ENCODE measurements at regions not wholly inside any gene's neighbourhood (a gene's known extent, or its start where the extent isn't known, plus 50 kb on each side); places are given as distances from the start of the nearest gene placed in this dataset.

- Histone ChIP-seq H2BK20ac (ENCODE audit: low read length) (no peak overlapping the region), H3K23me2 (ENCODE audit: low read depth, low read length) (no peaks in the 10 kb centered on the region; the same call in 1 of the 2 replicates), H3K18ac (ENCODE audit: extremely low read depth, low read length) (no peak overlapping the region), H4K91ac (replicated peaks; ENCODE audit: insufficient read length, low read length) (no peak overlapping the region), H3K4me3 (ENCODE audit: extremely low read depth in 1 of 4, insufficient read depth in 2 of 4, low read depth in 3 of 4, low read length in 4 of 4) (no peak overlapping the region), H2BK15ac (ENCODE audit: low read length) (no peak overlapping the region), H2BK120ac (replicated peaks; ENCODE audit: low read depth, low read length) (no peak overlapping the region), H2BK12ac (ENCODE audit: low read depth, low read length) (no peak overlapping the region), H3K9me3 (ENCODE audit: insufficient read depth in 2 of 2, low read depth in 1 of 2, low read length in 1 of 2) (no peaks in the 10 kb centered on the region), H2AK5ac (ENCODE audit: low read depth, low read length) (no peak overlapping the region), H3K4me1 (replicated peaks in 1 of 4; ENCODE audit: control insufficient read depth in 3 of 4, insufficient read depth in 4 of 4, low read length in 3 of 4) (no peaks in the 10 kb centered on the region), H3K4me2 (ENCODE audit: insufficient read depth in 1 of 2, low read depth in 2 of 2, low read length in 2 of 2) (no peak overlapping the region), H3K56ac (replicated peaks; ENCODE audit: insufficient read length, low read depth, low read length) (no peak overlapping the region), H3K9ac (replicated peaks in 1 of 4; ENCODE audit: extremely low read depth in 1 of 4, low read depth in 3 of 4, low read length in 3 of 4) (no peak overlapping the region), H3K79me1 (ENCODE audit: low read depth, low read length) (no peaks in the 10 kb centered on the region), H4K8ac (ENCODE audit: extremely low read depth, insufficient read depth, low read length) (no peak overlapping the region), H3K27ac (ENCODE audit: low read depth, low read length) (no peak overlapping the region), H3K27me3 (replicated peaks in 1 of 4; ENCODE audit: control insufficient read depth in 3 of 4, extremely low read depth in 1 of 4, insufficient read depth in 3 of 4, low read length in 3 of 4) (no peaks in the 10 kb centered on the region), H3K79me2 (ENCODE audit: control insufficient read depth in 1 of 2, insufficient read depth in 2 of 2, low read length in 2 of 2) (no peaks in the 10 kb centered on the region), H2AFZ (ENCODE audit: low read length) (0 out of 2 replicates have a peak overlapping the region, but pooled peaks have one; percentile 31), H3K4ac (replicated peaks; ENCODE audit: insufficient read length, low read depth, low read length) (no peak overlapping the region), H4K20me1 (replicated peaks in 1 of 2; ENCODE audit: control insufficient read depth in 1 of 2, insufficient read depth in 2 of 2, low read length in 2 of 2) (no peaks in the 10 kb centered on the region), H2BK5ac (ENCODE audit: low read depth, low read length) (no peak overlapping the region), H3K14ac (ENCODE audit: insufficient read length) (no peak overlapping the region), H3K36me3 (ENCODE audit: control insufficient read depth in 2 of 4, insufficient read depth in 4 of 4, low read length in 3 of 4) (no peaks in the 10 kb centered on the region), H3K23ac (ENCODE audit: insufficient read length) (no peak overlapping the region), H4K5ac (ENCODE audit: insufficient read length, low read depth, low read length) (no peak overlapping the region)
- ChIA-PET CTCF (ENCODE audit: partially characterized antibody) (interaction anchor here (1.0 kb wide), 1 partner anchor 14 kb away, joined by 3 read pairs; no protein-coding TSS in a partner anchor), POLR2A (ENCODE audit: partially characterized antibody) (no interaction called here)
- WGBS, 2 experiments (ENCODE audit: extremely low coverage in 1 of 2, insufficient coverage in 1 of 2, insufficient read length in 1 of 2, insufficient replicate concordance in 2 of 2, low coverage in 1 of 2, low lambda C conversion rate in 2 of 2, missing lambda C conversion rate in 1 of 2) = 97% methylated on average over 6 of the region's 6 CpGs; no CpG with 5 or more reads in 1 of the 2 experiments
- FAIRE-seq = no peak
- no peak for DNase-seq (ENCODE audit: low read depth in 1 of 2, low spot score in 2 of 2)
- TF ChIP-seq SRF (IDR thresholded peaks at IDR 0.05; ENCODE audit: low read depth, low read length) = no peak
- no peak for TF ChIP-seq EZH2 (IDR thresholded peaks at IDR 0.05; ENCODE audit: low read depth, low read length, severe bottlenecking)
- TF ChIP-seq KDM4A (IDR thresholded peaks at IDR 0.05; ENCODE audit: low read depth, low read length, severe bottlenecking) = no peak
- no peak for TF ChIP-seq GABPA (IDR thresholded peaks at IDR 0.05; ENCODE audit: borderline replicate concordance, insufficient read depth, low read length)
- TF ChIP-seq SIX5 (IDR thresholded peaks at IDR 0.05; ENCODE audit: low read depth, low read length) = no peak
- TF ChIP-seq JUND (IDR thresholded peaks at IDR 0.05; ENCODE audit: low read length) = no peak
- no peak for TF ChIP-seq JUN (IDR thresholded peaks at IDR 0.05; ENCODE audit: low read depth, low read length)
- no peak for TF ChIP-seq BACH1 (IDR thresholded peaks at IDR 0.05; ENCODE audit: low read length)
- TF ChIP-seq GTF2F1 (IDR thresholded peaks at IDR 0.05; ENCODE audit: borderline replicate concordance, low read depth, low read length) = no peak
Observed at GRCh38 chr1:55547405-55547804, 332.2 kb upstream of the USP24 start.
